Mesenchymal stem cell (in vitro differentiated cells and primary cell): ENCODE measurements at regions not wholly inside any gene's neighbourhood (a gene's known extent, or its start where the extent isn't known, plus 50 kb on each side); places are given as distances from the start of the nearest gene placed in this dataset.

Experiments used
- DNase-seq: peaks from one replicate; pipeline ENCODE4 v3.0.0-alpha.2; 2013
- H2AFZ ChIP-seq: one replicate; pipeline ENCODE4 v1.6.1; 2013; ENCODE audit warnings: low read depth, mild to moderate bottlenecking, control low read depth, inconsistent platforms, low read length, moderate library complexity
- H2AK5ac ChIP-seq: 2 replicates; pipeline ENCODE4 v1.6.1; 2013; ENCODE audit warnings: low read length, moderate library complexity, mild to moderate bottlenecking, inconsistent platforms; ENCODE audit not compliant: severe bottlenecking
- H2BK120ac ChIP-seq: one replicate; pipeline ENCODE4 v1.6.1; 2013; ENCODE audit warnings: low read depth, mild to moderate bottlenecking, inconsistent platforms, low read length, moderate library complexity
- H2BK12ac ChIP-seq, 2 experiments: one replicate each; pipeline ENCODE4 v1.6.1; 2013; ENCODE audit warnings: inconsistent platforms in 2 of 2, low read length in 2 of 2, mild to moderate bottlenecking in 2 of 2, moderate library complexity in 2 of 2, control low read depth in 1 of 2
- H2BK15ac ChIP-seq: one replicate; pipeline ENCODE4 v1.6.1; 2013; ENCODE audit warnings: mild to moderate bottlenecking, low read depth, inconsistent platforms; ENCODE audit not compliant: poor library complexity, severe bottlenecking
- H2BK5ac ChIP-seq: 2 replicates; pipeline ENCODE4 v1.6.1; 2013; ENCODE audit warnings: low read depth, mild to moderate bottlenecking, low read length, control low read depth, inconsistent platforms; ENCODE audit not compliant: poor library complexity, severe bottlenecking
- H3K14ac ChIP-seq, 2 experiments: one replicate each; pipeline ENCODE4 v1.6.1; 2013; ENCODE audit warnings: inconsistent platforms in 2 of 2, low read length in 2 of 2, control low read depth in 1 of 2, mild to moderate bottlenecking in 1 of 2, moderate library complexity in 1 of 2
- H3K18ac ChIP-seq, 2 experiments: one replicate each; pipeline ENCODE4 v1.6.1; 2013; ENCODE audit warnings: inconsistent platforms in 2 of 2, low read length in 2 of 2, control low read depth in 1 of 2, low read depth in 1 of 2, mild to moderate bottlenecking in 1 of 2
- H3K23ac ChIP-seq, 2 experiments: one replicate each; pipeline ENCODE4 v1.6.1; 2013; ENCODE audit warnings: inconsistent platforms in 2 of 2, low read length in 2 of 2, mild to moderate bottlenecking in 2 of 2, moderate library complexity in 2 of 2, control low read depth in 1 of 2
- H3K27ac ChIP-seq: 2 replicates; pipeline ENCODE4 v1.5.1; 2013; ENCODE audit warnings: mild to moderate bottlenecking, moderate library complexity, low read length, control low read depth, inconsistent platforms; ENCODE audit not compliant: poor library complexity, severe bottlenecking
- H3K27me3 ChIP-seq, 2 experiments: 2 replicates each; pipeline versions ENCODE4 v1.6.1 to v1.7.0; 2013; ENCODE audit warnings: low read length in 2 of 2, mild to moderate bottlenecking in 2 of 2, moderate library complexity in 2 of 2, control low read depth in 1 of 2, inconsistent platforms in 1 of 2; ENCODE audit not compliant: control insufficient read depth in 1 of 2, insufficient read depth in 1 of 2
- H3K36me3 ChIP-seq, 2 experiments: 2 replicates each; pipeline versions ENCODE4 v1.6.1 to v1.7.0; 2013; ENCODE audit warnings: low read length in 2 of 2, control low read depth in 1 of 2, inconsistent platforms in 1 of 2, low read depth in 1 of 2, mild to moderate bottlenecking in 1 of 2; ENCODE audit not compliant: insufficient read depth in 2 of 2, control insufficient read depth in 1 of 2
- H3K4ac ChIP-seq, 2 experiments: one replicate each; pipeline ENCODE4 v1.6.1; 2013; ENCODE audit warnings: inconsistent platforms in 2 of 2, low read length in 2 of 2, mild to moderate bottlenecking in 2 of 2, moderate library complexity in 2 of 2, control low read depth in 1 of 2, low read depth in 1 of 2
- H3K4me1 ChIP-seq: 2 replicates; pipeline ENCODE4 v1.6.1; 2013; ENCODE audit warnings: low read depth, low read length, control low read depth; ENCODE audit not compliant: control insufficient read depth, insufficient read depth
- H3K4me2 ChIP-seq: 2 replicates; pipeline ENCODE4 v1.6.1; 2013; ENCODE audit warnings: low read length, mild to moderate bottlenecking, inconsistent platforms; ENCODE audit not compliant: poor library complexity, severe bottlenecking
- H3K4me3 ChIP-seq, 2 experiments: 2 replicates each; pipeline versions ENCODE4 v1.5.1 to v1.7.0; 2013; ENCODE audit warnings: low read length in 2 of 2, mild to moderate bottlenecking in 2 of 2, control low read depth in 1 of 2, low read depth in 1 of 2; ENCODE audit not compliant: insufficient read depth in 1 of 2
- H3K79me1 ChIP-seq: replicated peaks from 2 replicates; pipeline ENCODE4 v1.6.1; 2013; ENCODE audit warnings: mild to moderate bottlenecking, control low read depth, low read length, inconsistent platforms; ENCODE audit not compliant: poor library complexity, severe bottlenecking
- H3K9ac ChIP-seq: 2 replicates; pipeline ENCODE4 v1.7.0; 2013; ENCODE audit warnings: mild to moderate bottlenecking, low read length, moderate library complexity
- H3K9me3 ChIP-seq: 2 replicates; pipeline ENCODE4 v1.7.0; 2013; ENCODE audit warnings: mild to moderate bottlenecking, low read length; ENCODE audit not compliant: control insufficient read depth
- H4K8ac ChIP-seq: one replicate; pipeline ENCODE4 v1.6.1; 2013; ENCODE audit warnings: inconsistent platforms, mild to moderate bottlenecking, low read length, moderate library complexity
- H4K91ac ChIP-seq: one replicate; pipeline ENCODE4 v1.6.1; 2013; ENCODE audit warnings: mild to moderate bottlenecking, low read length, inconsistent platforms
- WGBS: methylation state at CpG from one replicate; pipeline ENCODE4 v1.1.7; 2013; ENCODE audit warnings: mixed read lengths; 5-methylcytosine and 5-hydroxymethylcytosine counted together

DNA sequence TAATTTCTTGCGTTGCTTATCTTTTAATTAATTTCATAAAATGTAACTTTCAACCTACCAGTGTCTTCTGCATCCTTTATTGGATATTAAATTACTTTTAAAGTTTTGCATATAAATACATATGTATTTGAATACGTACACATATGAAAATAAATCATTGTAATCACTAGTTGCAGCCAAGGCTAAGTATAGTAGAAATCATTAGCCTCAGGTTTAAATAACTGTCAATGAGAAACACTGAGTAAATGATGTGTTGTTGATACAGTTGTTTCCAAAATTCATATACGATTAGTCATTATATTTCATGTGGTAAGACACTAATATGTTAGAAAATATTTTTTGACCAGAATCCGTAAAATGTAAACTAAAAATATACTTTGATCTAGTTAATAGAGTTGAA is 1267.1 kb upstream of the PCDH20 start:
- Histone ChIP-seq H2BK12ac (no peak overlapping the region), H2BK5ac (no peak overlapping the region), H3K23ac (no peak overlapping the region), H3K4ac (no peak overlapping the region), H4K91ac (no peak overlapping the region), H4K8ac (no peak overlapping the region), H3K4me3 (no peak overlapping the region), H2AFZ (no peak overlapping the region), H3K4me2 (no peak overlapping the region), H3K27ac (no peak overlapping the region), H3K14ac (no peak overlapping the region), H2BK120ac (no peak overlapping the region), H3K79me1 (no peaks in the 10 kb centered on the region), H2BK15ac (no peak overlapping the region), H3K18ac (no peak overlapping the region), H3K4me1 (no peaks in the 10 kb centered on the region), H3K9me3 (no peaks in the 10 kb centered on the region), H3K27me3 (no peaks in the 10 kb centered on the region), H3K36me3 (no peaks in the 10 kb centered on the region), H3K9ac (no peak overlapping the region), H2AK5ac (no peak overlapping the region)
- no CpG with 5 or more reads among the region's 4 CpGs for WGBS
- no peak for DNase-seq

GRCh38 chr13:62678039-62678438 is 1262.4 kb upstream of the PCDH20 start:
- H4K8ac ChIP-seq = no peak overlapping the region
- no peak overlapping the region for H3K18ac ChIP-seq
- H3K79me1 ChIP-seq = no peaks in the 10 kb centered on the region
- no peak overlapping the region for H2BK15ac ChIP-seq
- H3K9ac ChIP-seq = no peak overlapping the region
- H2AFZ ChIP-seq = no peak overlapping the region
- no peak for DNase-seq
- H3K27me3 ChIP-seq = no peaks in the 10 kb centered on the region
- H3K9me3 ChIP-seq = no peaks in the 10 kb centered on the region
- H2BK5ac ChIP-seq = no peak overlapping the region
- no peak overlapping the region for H3K27ac ChIP-seq
- no peak overlapping the region for H2AK5ac ChIP-seq
- H3K23ac ChIP-seq = no peak overlapping the region
- H3K4me2 ChIP-seq = no peak overlapping the region
- no peaks in the 10 kb centered on the region for H3K4me1 ChIP-seq
- no peaks in the 10 kb centered on the region for H3K36me3 ChIP-seq
- H2BK12ac ChIP-seq = no peak overlapping the region
- H3K14ac ChIP-seq = no peak overlapping the region
- 69% methylated on average over 4 of the region's 4 CpGs for WGBS
- no peak overlapping the region for H3K4me3 ChIP-seq
- H4K91ac ChIP-seq = no peak overlapping the region
- H2BK120ac ChIP-seq = no peak overlapping the region
- no peak overlapping the region for H3K4ac ChIP-seq

DNA sequence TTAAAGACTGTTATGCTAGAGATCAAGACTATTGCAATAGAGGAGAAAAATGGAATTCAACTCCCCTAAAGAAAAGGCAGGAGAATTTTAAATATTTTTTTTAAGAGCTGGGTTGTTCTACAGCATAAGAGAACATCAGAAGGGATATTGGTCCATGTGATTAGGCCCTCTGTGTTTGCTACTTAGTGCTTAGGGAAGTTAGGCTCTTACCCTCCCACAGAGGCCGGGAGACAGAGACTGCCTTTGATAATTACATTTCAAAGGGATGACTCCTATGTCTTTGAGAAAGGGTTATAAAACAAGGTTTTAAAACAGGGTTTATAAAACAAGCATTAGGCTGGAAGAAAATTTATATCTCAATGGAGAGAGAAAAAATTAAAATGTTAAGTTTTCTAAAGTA is 1248.1 kb upstream of the PCDH20 start:
- Histone ChIP-seq H3K9ac (no peak overlapping the region), H2AK5ac (no peak overlapping the region), H3K23ac (no peak overlapping the region), H2BK15ac (no peak overlapping the region), H3K4me3 (no peak overlapping the region), H3K9me3 (no peaks in the 10 kb centered on the region), H2BK12ac (no peak overlapping the region), H3K4ac (no peak overlapping the region), H3K18ac (no peak overlapping the region), H3K4me2 (no peak overlapping the region), H3K4me1 (no peaks in the 10 kb centered on the region), H3K27ac (no peak overlapping the region), H4K8ac (no peak overlapping the region), H3K14ac (no peak overlapping the region), H3K27me3 (no peaks in the 10 kb centered on the region), H3K79me1 (no peaks in the 10 kb centered on the region), H2BK120ac (no peak overlapping the region), H2AFZ (no peak overlapping the region), H2BK5ac (no peak overlapping the region), H3K36me3 (no peaks in the 10 kb centered on the region), H4K91ac (no peak overlapping the region)
- WGBS = 84% methylated on average over 1 of the region's 1 CpG
- DNase-seq = no peak

DNA sequence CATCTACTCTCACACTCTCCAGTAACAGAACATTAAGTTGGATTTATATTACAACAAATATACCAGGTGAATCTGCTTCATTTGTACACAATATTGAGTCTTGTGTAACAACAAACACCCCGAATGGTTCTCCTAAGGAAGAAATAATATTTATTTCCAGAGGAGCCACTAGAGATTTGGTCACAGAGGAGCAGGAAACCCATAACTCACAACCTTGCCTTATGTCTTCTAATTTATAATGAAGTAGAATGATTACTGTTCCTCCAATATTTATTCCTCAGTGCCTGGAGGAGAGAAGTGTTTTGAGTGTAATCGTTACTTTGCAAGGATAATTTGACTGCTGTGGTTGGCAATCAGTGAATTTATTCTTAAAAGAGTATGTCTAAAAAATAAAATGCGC is 1243.7 kb upstream of the PCDH20 start:
- no peak overlapping the region for H4K91ac ChIP-seq

More for the DNA sequence above, 1243.7 kb upstream of the PCDH20 start:
- Histone ChIP-seq H2BK5ac (no peak overlapping the region), H2AFZ (no peak overlapping the region), H2AK5ac (no peak overlapping the region), H3K4me2 (no peak overlapping the region), H3K9ac (no peak overlapping the region), H3K23ac (no peak overlapping the region), H3K4ac (no peak overlapping the region), H3K14ac (no peak overlapping the region), H3K4me1 (no peaks in the 10 kb centered on the region), H2BK120ac (no peak overlapping the region), H3K36me3 (no peaks in the 10 kb centered on the region), H3K18ac (no peak overlapping the region), H4K8ac (no peak overlapping the region), H3K27ac (no peak overlapping the region), H2BK15ac (no peak overlapping the region), H2BK12ac (no peak overlapping the region), H3K9me3 (no peaks in the 10 kb centered on the region), H3K79me1 (no peaks in the 10 kb centered on the region), H3K4me3 (no peak overlapping the region), H3K27me3 (no peaks in the 10 kb centered on the region)
- DNase-seq = no peak
- WGBS = no CpG with 5 or more reads among the region's 3 CpGs
